ENCODE measurements at regions not wholly inside any gene's neighbourhood (a gene's known extent, or its start where the extent isn't known, plus 50 kb on each side); places are given as distances from the start of the nearest gene placed in this dataset.

- H2BK20ac ChIP-seq (ENCODE audit: low read length) = no peak overlapping the region
- FAIRE-seq (no peak), DNase-seq (ENCODE audit: low read depth in 1 of 2, low spot score in 2 of 2) (no peak)
- ChIA-PET CTCF (ENCODE audit: partially characterized antibody) (interaction anchor here (0.8 kb wide), 1 partner anchor 97 kb away, joined by 3 read pairs; no protein-coding TSS in a partner anchor), POLR2A (ENCODE audit: partially characterized antibody) (no interaction called here)
- H3K4me2 ChIP-seq (ENCODE audit: insufficient read depth in 1 of 2, low read depth in 2 of 2, low read length in 2 of 2) = no peak overlapping the region
- H3K4me3 ChIP-seq (ENCODE audit: extremely low read depth in 1 of 4, insufficient read depth in 2 of 4, low read depth in 3 of 4, low read length in 4 of 4) = no peak overlapping the region
- no peak overlapping the region for H3K9ac ChIP-seq (replicated peaks in 1 of 4; ENCODE audit: extremely low read depth in 1 of 4, low read depth in 3 of 4, low read length in 3 of 4)
- H3K23me2 ChIP-seq (ENCODE audit: low read depth, low read length) = no peaks in the 10 kb centered on the region
- no peak overlapping the region for H3K14ac ChIP-seq (ENCODE audit: insufficient read length)
- H3K79me1 ChIP-seq (ENCODE audit: low read depth, low read length) = no peaks in the 10 kb centered on the region
- WGBS, 2 experiments (ENCODE audit: extremely low coverage in 1 of 2, insufficient coverage in 1 of 2, insufficient read length in 1 of 2, insufficient replicate concordance in 2 of 2, low coverage in 1 of 2, low lambda C conversion rate in 2 of 2, missing lambda C conversion rate in 1 of 2) = 90% methylated on average over 4 of the region's 4 CpGs; no CpG with 5 or more reads in 1 of the 2 experiments
- no peak overlapping the region for H3K18ac ChIP-seq (ENCODE audit: extremely low read depth, low read length)
- H4K20me1 ChIP-seq (replicated peaks in 1 of 2; ENCODE audit: control insufficient read depth in 1 of 2, insufficient read depth in 2 of 2, low read length in 2 of 2) = no peaks in the 10 kb centered on the region
- H2AFZ ChIP-seq (ENCODE audit: low read length) = no peak overlapping the region
- H3K36me3 ChIP-seq (ENCODE audit: control insufficient read depth in 2 of 4, insufficient read depth in 4 of 4, low read length in 3 of 4) = no peaks in the 10 kb centered on the region
- no peak overlapping the region for H3K27ac ChIP-seq (ENCODE audit: low read depth, low read length)
- no peak overlapping the region for H2BK15ac ChIP-seq (ENCODE audit: low read length)
- H3K56ac ChIP-seq (replicated peaks; ENCODE audit: insufficient read length, low read depth, low read length) = no peak overlapping the region
- no peak overlapping the region for H2AK5ac ChIP-seq (ENCODE audit: low read depth, low read length)
- no peak overlapping the region for H2BK5ac ChIP-seq (ENCODE audit: low read depth, low read length)
- peaks cover 0 to 3% (median 0%) of the 10 kb centered on the region in 4 experiments; a peak in 1 of 7 replicates for H3K4me1 ChIP-seq (replicated peaks in 1 of 4; ENCODE audit: control insufficient read depth in 3 of 4, insufficient read depth in 4 of 4, low read length in 3 of 4)
- H3K27me3 ChIP-seq (replicated peaks in 1 of 4; ENCODE audit: control insufficient read depth in 3 of 4, extremely low read depth in 1 of 4, insufficient read depth in 3 of 4, low read length in 3 of 4) = no peaks in the 10 kb centered on the region
- H4K5ac ChIP-seq (ENCODE audit: insufficient read length, low read depth, low read length) = no peak overlapping the region
- no peak overlapping the region for H2BK120ac ChIP-seq (replicated peaks; ENCODE audit: low read depth, low read length)
- H3K9me3 ChIP-seq (ENCODE audit: insufficient read depth in 2 of 2, low read depth in 1 of 2, low read length in 1 of 2) = no peaks in the 10 kb centered on the region
- H3K23ac ChIP-seq (ENCODE audit: insufficient read length) = no peak overlapping the region
- no peak overlapping the region for H4K91ac ChIP-seq (replicated peaks; ENCODE audit: insufficient read length, low read length)
- H4K8ac ChIP-seq (ENCODE audit: extremely low read depth, insufficient read depth, low read length) = no peak overlapping the region
- H3K79me2 ChIP-seq (ENCODE audit: control insufficient read depth in 1 of 2, insufficient read depth in 2 of 2, low read length in 2 of 2) = no peaks in the 10 kb centered on the region
- H3K4ac ChIP-seq (replicated peaks; ENCODE audit: insufficient read length, low read depth, low read length) = no peak overlapping the region
- no peak overlapping the region for H2BK12ac ChIP-seq (ENCODE audit: low read depth, low read length)
- TF ChIP-seq BCL11A (IDR thresholded peaks at IDR 0.05; ENCODE audit: low read depth in 2 of 2, low read length in 2 of 2) (no peak), TEAD4 (IDR thresholded peaks at IDR 0.05; ENCODE audit: low read depth, low read length) (no peak), CHD2 (IDR thresholded peaks at IDR 0.05; ENCODE audit: low read length) (no peak), ZNF274 (IDR thresholded peaks at IDR 0.05; ENCODE audit: borderline replicate concordance, extremely low read depth, low read length) (no peak), E2F6 (IDR thresholded peaks at IDR 0.05) (no peak)
Observed at GRCh38 chr9:117491491-117491890, 76.6 kb upstream of the ASTN2 start.
